ENCODE measurements at regions not wholly inside any gene's neighbourhood (a gene's known extent, or its start where the extent isn't known, plus 50 kb on each side); places are given as distances from the start of the nearest gene placed in this dataset.

DNA sequence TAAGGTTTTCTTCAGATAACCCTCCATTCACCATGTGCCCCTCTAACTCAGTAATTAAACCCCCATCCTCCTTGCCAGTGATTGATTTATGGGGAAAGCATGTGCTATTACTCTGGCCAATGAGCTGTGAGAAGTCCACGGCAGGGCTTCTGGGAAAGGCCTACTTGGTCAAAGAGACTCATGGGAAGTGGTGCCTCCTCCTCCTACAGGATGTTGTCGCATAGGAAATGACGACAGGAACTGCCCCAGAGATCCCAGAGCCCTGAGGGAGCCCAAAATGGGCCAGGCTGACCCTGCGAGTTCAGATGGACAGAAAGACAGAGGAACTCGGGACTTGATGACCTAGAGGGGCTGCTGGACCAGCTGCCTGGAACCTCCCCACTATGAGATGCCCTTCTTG is 938.1 kb upstream of the TMEM132C start:
- no peak for DNase-seq (ENCODE audit: low spot score)

DNA sequence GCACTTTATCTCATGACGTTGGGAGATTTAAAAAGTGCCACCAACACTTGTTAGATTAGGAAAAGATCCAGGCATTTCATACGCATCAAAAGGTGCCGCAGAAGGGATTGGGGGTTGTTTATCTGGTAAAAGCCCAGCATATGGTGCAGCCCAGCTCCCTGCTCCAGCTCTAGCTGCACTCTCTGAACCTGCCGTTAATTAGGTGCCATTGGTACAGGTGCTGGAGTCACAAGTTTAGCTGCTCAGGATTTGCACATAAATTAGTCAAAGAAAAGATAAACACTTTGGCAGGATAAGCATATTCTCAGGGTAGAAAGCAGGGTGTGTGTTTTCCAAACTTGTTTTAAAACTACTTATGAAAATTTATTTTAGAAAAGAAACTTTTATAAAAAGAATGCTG is 932.6 kb upstream of the TMEM132C start:
- no peak for DNase-seq (ENCODE audit: low spot score)

- DNase-seq (ENCODE audit: low spot score) = no peak
These were observed 931.9 kb upstream of the TMEM132C start for GRCh38 chr12:127334912-127335644.

DNA sequence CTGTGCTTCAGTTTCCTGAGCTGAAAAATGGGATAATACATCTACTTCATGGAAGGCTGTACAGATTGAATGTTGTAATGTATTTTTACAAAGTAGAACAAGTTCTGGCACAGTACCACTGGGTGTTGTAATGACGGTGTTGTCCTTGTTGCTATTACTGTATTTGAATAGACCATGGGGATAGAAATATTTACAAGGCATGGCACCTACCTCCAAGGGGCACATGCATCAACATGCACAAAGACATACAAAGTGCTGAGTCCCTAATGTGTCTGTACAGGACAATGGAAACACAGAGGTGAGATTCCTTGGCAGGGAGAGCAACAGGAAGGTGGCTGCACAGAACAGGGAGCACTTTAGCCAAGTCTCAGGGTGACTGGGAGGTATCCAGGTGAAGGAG is 930.6 kb upstream of the TMEM132C start:
- no peak for DNase-seq (ENCODE audit: low spot score)

- no peak for DNase-seq (ENCODE audit: low spot score)
These were observed 927.9 kb upstream of the TMEM132C start for GRCh38 chr12:127339065-127339464.

DNA sequence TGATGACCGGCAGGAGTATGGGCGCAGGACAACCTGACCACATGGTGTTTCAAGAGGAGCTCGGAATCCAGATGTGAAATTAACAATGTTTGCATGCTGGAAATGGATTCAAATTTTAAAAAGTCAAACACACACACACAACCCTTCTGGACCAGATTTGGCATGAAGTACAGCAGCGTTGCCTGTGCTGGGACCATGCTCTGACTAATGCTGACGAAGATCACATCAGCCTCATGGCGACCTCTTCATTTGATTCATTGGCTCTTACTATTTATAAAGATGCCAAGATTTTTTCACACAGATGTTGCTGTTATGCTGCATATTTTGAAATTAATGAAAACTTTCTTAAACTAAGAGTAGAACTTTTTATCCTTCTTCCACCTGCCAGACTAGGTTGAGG is 926.6 kb upstream of the TMEM132C start:
- DNase-seq (ENCODE audit: low spot score) = no peak

- DNase-seq (ENCODE audit: low spot score) = no peak
These were observed 924.1 kb upstream of the TMEM132C start for GRCh38 chr12:127342861-127343260.

DNA sequence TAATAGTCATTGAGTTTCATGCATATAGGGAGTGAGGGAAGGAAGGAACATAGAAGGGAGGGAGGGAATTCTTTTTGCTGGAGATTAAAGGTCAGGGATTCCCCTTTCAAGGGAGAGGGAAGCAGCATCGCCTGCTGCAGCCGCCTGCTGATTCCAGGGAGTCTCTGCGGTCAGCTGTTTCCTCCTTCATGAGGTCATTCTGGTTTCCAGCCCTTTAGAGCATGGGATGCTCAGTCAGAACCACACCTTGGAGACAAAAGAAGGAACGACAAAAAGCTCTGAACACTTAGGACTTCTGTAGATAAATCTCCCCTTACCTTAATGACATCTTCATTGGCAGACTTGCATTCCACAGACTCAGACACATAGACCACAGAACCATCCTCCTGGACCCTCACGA is 923.0 kb upstream of the TMEM132C start:
- no peak for DNase-seq (ENCODE audit: low spot score)

DNA sequence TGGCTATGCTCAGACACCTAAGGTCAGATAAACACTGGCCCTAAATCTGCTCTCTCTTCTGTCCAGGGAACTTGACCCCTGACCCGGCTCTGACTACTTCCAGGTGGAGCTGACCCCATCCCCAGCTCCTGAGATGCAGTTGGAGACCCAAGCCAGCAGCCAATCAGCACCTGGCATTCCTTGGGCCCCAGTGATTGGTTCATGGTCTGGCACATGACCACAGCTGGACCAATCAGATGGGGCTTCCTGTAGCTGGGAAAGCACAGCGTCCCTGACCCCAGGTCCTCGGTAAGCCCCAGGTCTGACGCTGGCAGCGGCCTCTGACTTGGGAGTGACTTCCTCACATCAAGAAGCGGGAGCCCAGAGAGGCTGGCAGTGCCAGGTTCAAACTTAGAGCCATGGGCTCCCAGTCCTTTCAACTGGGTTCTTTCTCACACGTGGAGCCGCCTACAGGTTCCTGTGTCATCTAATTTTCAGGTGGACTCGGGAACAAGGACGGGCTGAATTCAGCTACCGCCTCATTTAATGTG is 915.4 kb upstream of the TMEM132C start:
- no peak for DNase-seq (ENCODE audit: low spot score)

DNA sequence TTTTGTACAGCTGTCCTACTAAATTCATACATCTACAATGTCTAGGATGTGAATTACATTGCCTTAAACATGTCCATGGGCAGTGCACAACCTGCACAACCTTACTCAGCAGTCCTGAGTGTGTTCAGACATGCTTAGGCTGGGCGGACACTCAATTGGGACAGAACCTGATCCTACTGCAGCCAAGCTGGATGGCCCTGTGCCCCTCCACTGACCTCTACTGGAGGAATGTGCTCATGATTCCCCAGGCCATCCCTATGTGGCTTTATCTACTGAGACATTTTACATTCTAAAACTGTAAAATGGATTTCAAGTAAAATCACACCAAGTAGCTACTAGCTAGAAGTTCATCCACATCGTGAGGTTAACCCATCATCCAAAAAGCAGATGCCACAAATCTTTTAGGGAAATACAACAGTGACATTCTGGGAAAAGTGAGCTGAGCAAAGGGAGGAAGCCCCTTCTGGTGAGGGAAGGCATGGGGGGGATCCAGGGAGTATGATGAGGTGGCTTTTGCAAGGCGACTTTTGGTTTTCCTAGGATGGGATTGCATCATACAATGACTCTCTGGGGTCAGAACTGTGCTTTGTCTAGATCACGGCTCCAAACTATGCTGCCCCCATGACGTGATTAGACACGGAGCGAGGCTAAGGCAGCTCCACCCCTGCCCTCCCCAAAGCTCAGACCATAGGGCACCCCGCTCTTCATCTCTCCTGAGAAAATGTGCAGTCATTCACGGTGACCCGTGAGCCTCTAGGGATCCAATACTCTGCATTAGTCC is 911.7 kb upstream of the TMEM132C start:
- DNase-seq (ENCODE audit: low spot score) = no peak

DNA sequence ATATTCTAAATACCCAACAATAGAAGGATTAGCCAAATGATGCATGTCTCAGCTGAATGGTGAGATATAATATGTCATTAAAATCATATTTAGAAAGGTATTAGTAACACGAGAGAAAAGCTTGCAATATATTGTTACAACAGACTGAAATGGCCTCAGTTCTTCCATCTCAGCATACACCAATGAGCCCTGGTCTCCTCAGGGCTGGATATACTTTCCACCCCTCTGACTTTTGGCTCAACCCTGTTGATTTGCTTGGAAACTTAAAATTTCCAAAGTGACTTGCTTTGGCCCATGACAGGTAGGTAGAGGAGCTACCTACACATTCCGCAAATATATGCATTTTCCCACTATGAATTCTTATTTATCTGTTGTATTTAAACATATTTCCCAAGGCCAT is 908.1 kb upstream of the TMEM132C start:
- DNase-seq (ENCODE audit: low spot score) = no peak

DNA sequence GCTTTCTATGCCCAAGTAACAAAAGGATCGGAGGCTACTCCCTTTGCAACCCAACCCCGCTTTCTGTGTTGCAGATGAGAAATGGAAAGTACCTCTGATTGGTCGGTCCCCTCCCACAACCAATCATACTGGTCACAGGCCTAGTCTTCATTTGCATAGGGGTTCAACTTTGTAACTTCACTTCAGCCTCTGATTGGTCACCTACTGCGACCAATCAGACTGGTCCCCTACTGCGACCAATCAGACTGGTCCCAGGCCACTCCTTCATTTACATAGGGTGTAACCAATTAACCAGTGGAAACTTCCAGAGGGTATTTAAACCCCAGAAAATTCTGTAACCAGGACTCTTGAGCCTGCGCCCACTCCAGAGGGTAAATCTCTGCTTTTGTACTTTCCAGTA is 906.4 kb upstream of the TMEM132C start:
- DNase-seq (ENCODE audit: low spot score) = no peak

DNA sequence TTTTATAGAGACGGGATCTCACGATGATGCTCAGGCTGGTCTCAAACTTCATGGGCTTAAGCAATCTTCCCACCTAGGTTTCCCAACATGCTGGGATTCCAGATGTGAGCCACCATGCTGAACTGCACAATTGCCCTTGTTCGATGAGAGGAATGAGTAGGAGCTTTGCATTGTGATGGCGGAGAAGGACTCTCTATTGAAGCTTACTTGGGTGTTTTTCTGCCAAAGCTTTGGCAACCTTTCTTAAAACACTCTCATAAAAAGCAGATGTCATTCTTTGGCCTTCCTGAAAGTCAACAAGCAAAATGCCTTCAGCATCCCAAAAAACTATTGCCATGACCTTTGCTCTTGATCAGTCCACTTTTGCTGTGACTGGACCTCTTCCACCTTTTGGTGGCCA is 904.8 kb upstream of the TMEM132C start:
- DNase-seq (ENCODE audit: low spot score) = no peak

DNA sequence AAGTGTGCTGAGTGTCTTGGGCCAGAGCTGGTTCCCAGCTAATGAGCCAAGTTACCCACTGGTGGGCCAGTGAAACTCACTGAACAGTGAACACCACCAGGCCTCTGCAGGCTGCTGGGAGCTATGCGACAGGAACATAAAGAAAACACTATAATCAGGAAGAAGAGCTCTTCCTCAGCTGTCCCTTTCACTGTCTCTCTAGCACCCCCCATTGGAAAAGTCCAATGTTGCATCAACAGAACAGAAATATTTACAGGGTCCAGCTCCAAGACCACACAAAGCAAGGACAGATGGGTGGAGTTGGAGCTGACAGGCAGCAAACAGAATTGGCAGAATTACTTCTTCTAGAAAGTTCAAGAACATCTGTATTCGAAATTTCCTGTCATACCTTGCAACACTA is 903.6 kb upstream of the TMEM132C start:
- DNase-seq (ENCODE audit: low spot score) = no peak

- DNase-seq (ENCODE audit: low spot score) = no peak
These were observed 893.4 kb upstream of the TMEM132C start for GRCh38 chr12:127373559-127373958.

GRCh38 chr12:127374447-127374846 is 892.5 kb upstream of the TMEM132C start:
- no peak for DNase-seq (ENCODE audit: low spot score)

DNA sequence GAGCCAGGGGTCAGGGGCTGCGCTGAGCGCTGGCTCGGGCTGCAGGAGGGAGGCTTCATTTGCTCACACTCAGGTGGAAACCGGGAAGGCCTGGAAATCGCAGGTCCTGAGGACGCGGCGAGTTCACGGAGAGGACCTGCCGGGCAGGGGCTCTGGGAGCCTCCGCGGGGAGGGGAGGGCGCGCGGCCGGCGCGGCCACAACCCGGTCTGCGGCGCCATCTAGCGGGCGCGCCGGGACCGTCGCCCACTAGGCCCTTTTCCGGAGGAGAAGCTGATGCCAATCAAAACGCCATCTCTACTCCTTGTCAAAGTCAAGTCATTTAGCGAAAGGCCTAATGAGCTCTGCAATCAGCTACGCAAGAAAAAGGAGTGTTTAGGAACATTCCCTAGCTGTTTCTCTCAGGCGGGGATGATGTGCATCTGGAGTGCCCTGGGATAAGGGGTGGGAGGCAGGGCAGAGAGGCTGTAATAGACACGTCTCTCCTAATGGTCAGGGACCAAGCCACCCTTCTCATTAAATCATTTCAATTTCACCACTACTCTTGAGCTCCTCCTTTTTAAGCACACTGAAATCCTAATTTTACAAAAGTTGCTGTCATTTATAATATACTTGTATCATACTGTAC is 885.8 kb upstream of the TMEM132C start:
- peak; percentile 81 for DNase-seq (ENCODE audit: low spot score)

GRCh38 chr12:127381681-127382080 is 885.3 kb upstream of the TMEM132C start:
- no peak for DNase-seq (ENCODE audit: low spot score)

- DNase-seq (ENCODE audit: low spot score) = no peak
These were observed 883.7 kb upstream of the TMEM132C start for GRCh38 chr12:127383281-127383680.

GRCh38 chr12:127386723-127387122 is 880.2 kb upstream of the TMEM132C start:
- no peak for DNase-seq (ENCODE audit: low spot score)

DNA sequence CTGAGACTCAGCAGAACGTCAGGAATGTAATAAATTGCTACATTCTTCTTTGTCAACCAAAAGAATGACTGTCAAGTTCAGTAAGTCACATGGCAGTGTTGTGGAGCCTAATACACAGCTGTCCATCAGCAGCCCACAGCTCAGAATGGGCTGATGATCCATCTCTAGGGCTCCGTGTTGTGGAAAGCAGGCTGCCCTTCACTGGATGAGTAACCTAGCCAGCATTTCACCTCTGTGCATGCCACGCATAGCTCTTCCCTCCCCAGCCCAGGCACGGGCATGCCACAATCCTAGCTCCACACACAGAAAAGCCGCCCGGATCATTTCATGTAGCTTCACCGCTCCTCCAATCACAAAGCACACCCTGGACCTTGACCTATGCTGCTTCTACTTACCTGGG is 878.0 kb upstream of the TMEM132C start:
- no peak for DNase-seq (ENCODE audit: low spot score)

- DNase-seq (ENCODE audit: low spot score) = no peak
These were observed 877.0 kb upstream of the TMEM132C start for GRCh38 chr12:127389923-127390322.

DNA sequence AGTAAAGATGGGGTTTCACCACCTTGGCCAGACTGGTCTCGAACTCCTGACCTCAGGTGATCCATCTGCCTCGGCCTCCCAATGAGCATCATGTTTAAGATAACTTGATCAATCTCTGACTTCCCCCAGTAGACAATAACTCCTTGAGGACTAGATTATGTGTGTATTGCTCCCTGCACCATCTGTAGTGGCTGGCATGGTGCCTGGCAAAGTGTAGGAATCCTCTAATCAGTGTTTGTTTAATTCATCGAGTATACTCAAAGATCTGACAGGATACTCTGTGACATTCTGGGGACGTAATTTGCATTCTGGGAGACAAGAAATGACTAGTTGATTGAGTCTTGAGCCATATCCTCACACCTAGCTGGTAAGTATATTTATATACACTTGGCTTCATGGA is 873.5 kb upstream of the TMEM132C start:
- DNase-seq (ENCODE audit: low spot score) = no peak
